HG03439 (cell line): ENCODE measurements at regions not wholly inside any gene's neighbourhood (a gene's known extent, or its start where the extent isn't known, plus 50 kb on each side); places are given as distances from the start of the nearest gene placed in this dataset.
"Not testable (repeated sequence)": the region's sequence is repeated elsewhere in the genome, so short reads cannot be mapped to it uniquely, and the experiment has no call there.

Source experiments
- ATAC-seq: cut with Tn5 transposase; IDR thresholded peaks from one replicate; pipeline ENCODE4 v1.9.1; 2021; ENCODE audit warnings: mild to moderate bottlenecking, moderate library complexity; ENCODE audit not compliant: unreplicated experiment

- no peak for ATAC-seq
These were observed 482.9 kb downstream of the TMEM38B start for GRCh38 chr9:106177216-106177615.

- no peak for ATAC-seq
These were observed 484.9 kb downstream of the TMEM38B start for GRCh38 chr9:106179191-106179590.

GRCh38 chr9:106203815-106204516, 509.6 kb downstream of the TMEM38B start:
- not testable (repeated sequence) for ATAC-seq

GRCh38 chr9:106207298-106207697, 513.0 kb downstream of the TMEM38B start:
- no peak for ATAC-seq

GRCh38 chr9:106218427-106218826, 524.1 kb downstream of the TMEM38B start:
- ATAC-seq, result no peak

GRCh38 chr9:106218854-106219253, 524.5 kb downstream of the TMEM38B start:
- peak; percentile 64 for ATAC-seq

- ATAC-seq, result no peak
These were observed 526.1 kb downstream of the TMEM38B start for GRCh38 chr9:106220415-106220814.

GRCh38 chr9:106228861-106229260, 534.5 kb downstream of the TMEM38B start:
- no peak for ATAC-seq

GRCh38 chr9:106233116-106233515, 538.8 kb downstream of the TMEM38B start:
- no peak for ATAC-seq

GRCh38 chr9:106260908-106261307, 566.6 kb downstream of the TMEM38B start:
- not testable (repeated sequence) for ATAC-seq

GRCh38 chr9:106277966-106278365, 583.6 kb downstream of the TMEM38B start:
- ATAC-seq, result no peak

GRCh38 chr9:106283769-106284168, 579.2 kb upstream of the ZNF462 start:
- ATAC-seq, result no peak

- ATAC-seq, result no peak
These were observed 578.7 kb upstream of the ZNF462 start for GRCh38 chr9:106284296-106284695.

- ATAC-seq, result no peak
These were observed 576.7 kb upstream of the ZNF462 start for GRCh38 chr9:106286249-106286648.

GRCh38 chr9:106287091-106287631, 575.8 kb upstream of the ZNF462 start:
- no peak for ATAC-seq

- no peak for ATAC-seq
These were observed 575.2 kb upstream of the ZNF462 start for GRCh38 chr9:106287731-106288130.

GRCh38 chr9:106288689-106289088, 574.3 kb upstream of the ZNF462 start:
- ATAC-seq, result no peak

GRCh38 chr9:106291786-106292185, 571.2 kb upstream of the ZNF462 start:
- no peak for ATAC-seq

- no peak for ATAC-seq
These were observed 566.5 kb upstream of the ZNF462 start for GRCh38 chr9:106296426-106296825.

- no peak for ATAC-seq
These were observed 564.0 kb upstream of the ZNF462 start for GRCh38 chr9:106298997-106299396.

- ATAC-seq, result no peak
These were observed 558.5 kb upstream of the ZNF462 start for GRCh38 chr9:106304401-106304920.

- ATAC-seq, result no peak
These were observed 557.4 kb upstream of the ZNF462 start for GRCh38 chr9:106305428-106306133.
